IMR-90 (cell line): ENCODE measurements at regions not wholly inside any gene's neighbourhood (a gene's known extent, or its start where the extent isn't known, plus 50 kb on each side); places are given as distances from the start of the nearest gene placed in this dataset.
"Not testable (repeated sequence)": the region's sequence is repeated elsewhere in the genome, so short reads cannot be mapped to it uniquely, and the experiment has no call there.

Experiments
- ATAC-seq: fragments of 200-7000 bp; cut with Tn5 transposase; 2 replicates; pipeline ENCODE4 v1.9.1; 2020; ENCODE audit warnings: low read depth, mild to moderate bottlenecking, moderate library complexity
- BruUV-seq: library from RNA; stranded (reverse); fragments of 400-500 nt; replicated peaks from 2 replicates; lab custom pipeline; 2021; lab: Mats Ljungman, UMichigan
- CTCF ChIA-PET: fragments of 300-600 bp; formaldehyde crosslinking; extraction: SDS; loops from one replicate; lab custom pipeline; 2021; ENCODE audit warnings: antibody characterized with exemption; lab: Yijun Ruan, JAX
- POLR2A ChIA-PET: fragments of 300-600 bp; sonication (Branson Sonifier 250); formaldehyde crosslinking; loops from one replicate; lab custom pipeline; 2022; ENCODE audit warnings: antibody characterized with exemption; ENCODE audit not compliant: unreplicated experiment; lab: Charles Lee
- DNase-seq: peaks from one replicate; pipeline ENCODE4 v3.0.0; 2013
- H2AFZ ChIP-seq: replicated peaks from 2 replicates; pipeline ENCODE3; 2013; ENCODE audit warnings: low read length, mild to moderate bottlenecking; ENCODE audit not compliant: poor library complexity
- H2AK5ac ChIP-seq: 2 replicates; pipeline ENCODE4 v1.6.1; 2013; ENCODE audit warnings: low read depth, low read length, inconsistent platforms
- H2AK9ac ChIP-seq: replicated peaks from 2 replicates; pipeline ENCODE3; 2013; ENCODE audit warnings: mild to moderate bottlenecking, low read depth, low read length, moderate library complexity; ENCODE audit not compliant: poor library complexity
- H2BK120ac ChIP-seq: 2 replicates; pipeline ENCODE4 v1.6.1; 2013; ENCODE audit warnings: low read depth, low read length, inconsistent platforms
- H2BK15ac ChIP-seq: 3 replicates; pipeline ENCODE4 v1.6.1; 2013; ENCODE audit warnings: low read depth, low read length, inconsistent platforms
- H2BK20ac ChIP-seq: 2 replicates; pipeline ENCODE4 v1.6.1; 2013; ENCODE audit warnings: low read depth, mild to moderate bottlenecking, inconsistent platforms, low read length, moderate library complexity
- H2BK5ac ChIP-seq: 2 replicates; pipeline ENCODE4 v1.6.1; 2013; ENCODE audit warnings: mild to moderate bottlenecking, low read depth, low read length, inconsistent platforms; ENCODE audit not compliant: poor library complexity, severe bottlenecking
- H3K14ac ChIP-seq: replicated peaks from 2 replicates; pipeline ENCODE4 v1.6.1; 2013; ENCODE audit warnings: low read depth, low read length, inconsistent platforms
- H3K18ac ChIP-seq: 2 replicates; pipeline ENCODE4 v1.6.1; 2013; ENCODE audit warnings: low read depth, low read length, control low read depth
- H3K23ac ChIP-seq: 2 replicates; pipeline ENCODE4 v1.6.1; 2013; ENCODE audit warnings: low read depth, low read length, inconsistent platforms
- H3K27ac ChIP-seq: 2 replicates; pipeline ENCODE4 v1.5.1; 2013; ENCODE audit warnings: mild to moderate bottlenecking, control low read depth, low read length; ENCODE audit not compliant: insufficient read depth
- H3K27me3 ChIP-seq: 2 replicates; pipeline ENCODE4 v1.6.1; 2013; ENCODE audit warnings: low read length; ENCODE audit not compliant: control insufficient read depth, insufficient read depth
- H3K36me3 ChIP-seq: 2 replicates; pipeline ENCODE4 v1.6.1; 2013; ENCODE audit warnings: low read length, mixed read lengths; ENCODE audit not compliant: control insufficient read depth, insufficient read depth
- H3K4ac ChIP-seq: 2 replicates; pipeline ENCODE4 v1.6.1; 2013; ENCODE audit warnings: low read depth, low read length, inconsistent platforms
- H3K4me1 ChIP-seq: 2 replicates; pipeline ENCODE4 v1.6.1; 2013; ENCODE audit warnings: low read length, mixed read lengths; ENCODE audit not compliant: control insufficient read depth, insufficient read depth
- H3K4me2 ChIP-seq: 2 replicates; pipeline ENCODE4 v1.6.1; 2013; ENCODE audit warnings: low read depth, mild to moderate bottlenecking, control low read depth, low read length, moderate library complexity
- H3K4me3 ChIP-seq: 2 replicates; pipeline ENCODE4 v1.5.1; 2013; ENCODE audit warnings: low read depth, mild to moderate bottlenecking, control low read depth, low read length, moderate library complexity; ENCODE audit not compliant: insufficient read depth
- H3K56ac ChIP-seq: 2 replicates; pipeline ENCODE4 v1.6.1; 2013; ENCODE audit warnings: low read length, inconsistent platforms; ENCODE audit not compliant: insufficient read depth; ENCODE audit errors: extremely low read depth
- H3K79me1 ChIP-seq, 2 experiments: 2 replicates each; pipeline ENCODE4 v1.6.1; 2013; ENCODE audit warnings: low read length in 2 of 2, inconsistent platforms in 1 of 2, low read depth in 1 of 2
- H3K9ac ChIP-seq: 2 replicates; pipeline ENCODE4 v1.6.1; 2013; ENCODE audit warnings: low read depth, low read length, control low read depth
- H3K9me1 ChIP-seq: 2 replicates; pipeline ENCODE4 v1.6.1; 2013; ENCODE audit warnings: low read length, inconsistent platforms; ENCODE audit not compliant: insufficient read depth
- H3K9me3 ChIP-seq: 2 replicates; pipeline ENCODE4 v1.6.1; 2013; ENCODE audit warnings: low read length; ENCODE audit not compliant: control insufficient read depth, insufficient read depth
- H4K20me1 ChIP-seq: 2 replicates; pipeline ENCODE4 v1.6.1; 2013; ENCODE audit warnings: low read length, inconsistent platforms; ENCODE audit not compliant: insufficient read depth
- H4K5ac ChIP-seq: 2 replicates; pipeline ENCODE4 v1.6.1; 2013; ENCODE audit warnings: mild to moderate bottlenecking, low read depth, low read length, control low read depth
- H4K8ac ChIP-seq, 2 experiments: 2 replicates each; pipeline ENCODE4 v1.6.1; 2013; ENCODE audit warnings: low read depth in 2 of 2, low read length in 2 of 2, control low read depth in 1 of 2, inconsistent platforms in 1 of 2
- H4K91ac ChIP-seq: 2 replicates; pipeline ENCODE4 v1.6.1; 2013; ENCODE audit warnings: low read depth, low read length, inconsistent platforms; ENCODE audit not compliant: insufficient read depth
- whole genome bisulfite sequencing, 2 experiments: methylation state at CpG; one replicate each; pipeline versions ENCODE4 v1.1.5 to v1.1.7; 2013; ENCODE audit warnings: missing lambda C conversion rate in 2 of 2; ENCODE audit not compliant: insufficient read length in 1 of 2; ENCODE audit errors: extremely low coverage in 2 of 2; 5-methylcytosine and 5-hydroxymethylcytosine counted together
- dilution Hi-C: fragments of 300-500 bp; cut with HindIII; formaldehyde crosslinking; loops from one replicate; pipeline ENCODE4 v1.14.3; 2018; ENCODE audit warnings: low sequenced_read_pairs; ENCODE audit not compliant: unreplicated experiment
- in situ Hi-C: fragments of 300-500 bp; cut with MboI; formaldehyde crosslinking; loops from 3 replicates; pipeline ENCODE4 v1.14.3; 2019; ENCODE audit warnings: low sequenced_read_pairs, inconsistent platforms, mixed read lengths
- intact Hi-C: fragments of 100-400 bp; cut with micrococcal nuclease; formaldehyde crosslinking; loops from 2 replicates; pipeline ENCODE4 v1.10.0; 2022

DNA sequence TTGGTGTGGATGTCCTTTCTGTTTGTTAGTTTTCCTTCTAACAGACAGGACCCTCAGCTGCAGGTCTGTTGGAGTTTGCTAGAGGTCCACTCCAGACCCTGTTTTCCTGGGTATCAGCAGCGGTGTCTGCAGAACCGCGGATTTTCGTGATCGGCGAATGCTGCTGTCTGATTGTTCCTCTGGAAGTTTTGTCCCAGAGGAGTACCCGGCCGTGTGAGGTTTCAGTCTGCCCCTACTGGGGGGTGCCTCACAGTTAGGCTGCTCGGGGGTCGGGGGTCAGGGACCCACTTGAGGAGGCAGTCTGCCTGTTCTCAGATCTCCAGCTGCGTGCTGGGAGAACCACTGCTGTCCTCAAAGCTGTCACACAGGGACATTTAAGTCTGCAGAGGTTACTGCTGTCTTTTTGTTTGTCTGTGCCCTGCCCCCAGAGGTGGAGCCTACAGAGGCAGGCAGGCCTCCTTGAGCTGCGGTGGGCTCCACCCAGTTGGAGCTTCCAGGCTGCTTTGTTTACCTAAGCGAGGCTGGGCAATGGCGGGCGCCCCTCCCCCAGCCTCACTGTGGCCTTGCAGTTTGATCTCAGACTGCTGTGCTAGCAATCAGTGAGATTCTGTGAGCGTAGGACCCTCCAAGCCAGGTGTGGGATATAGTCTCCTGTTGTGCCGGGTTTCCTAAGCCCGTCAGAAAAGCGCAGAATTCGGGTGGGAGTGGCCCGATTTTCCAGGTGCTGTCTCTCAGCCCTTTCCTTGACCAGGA is 345.2 kb downstream of the PTH2R start:
- H2BK5ac ChIP-seq, H3K4ac ChIP-seq, H4K20me1 ChIP-seq, H2AK5ac ChIP-seq, H2AK9ac ChIP-seq, intact Hi-C loops, in situ Hi-C loops, H3K56ac ChIP-seq, H3K23ac ChIP-seq, H3K18ac ChIP-seq, H3K36me3 ChIP-seq, H3K9ac ChIP-seq, ATAC-seq, DNase-seq, H4K8ac ChIP-seq, H3K9me1 ChIP-seq, H3K9me3 ChIP-seq, H2BK120ac ChIP-seq, H3K79me1 ChIP-seq, CTCF ChIA-PET, H2AFZ ChIP-seq, H4K5ac ChIP-seq, H3K4me1 ChIP-seq, H3K27ac ChIP-seq, H2BK15ac ChIP-seq, H4K91ac ChIP-seq, H3K14ac ChIP-seq, H2BK20ac ChIP-seq, POLR2A ChIA-PET, dilution Hi-C loops, H3K27me3 ChIP-seq, BruUV-seq, H3K4me2 ChIP-seq, H3K4me3 ChIP-seq: not testable (repeated sequence)
- no CpG with 5 or more reads among the region's 21 CpGs for WGBS, 2 experiments
